Frontal cortex (tissue), 3 donors: ENCODE measurements at regions not wholly inside any gene's neighbourhood (a gene's known extent, or its start where the extent isn't known, plus 50 kb on each side); places are given as distances from the start of the nearest gene placed in this dataset.

ENCODE experiments used
- DNase-seq, 2 donors: peaks; one replicate each; pipeline ENCODE4 v3.0.0; 2012; ENCODE audit warnings: low spot score in 2 of 2
- FAIRE-seq: peaks from 2 replicates; lab custom pipeline; 2012; peaks lifted over from hg19 to GRCh38; lab: Jason Lieb, UNC
- donor health status: control.
- donor health status: control.
- donor health status: control.

GRCh38 chr10:22875581-22875980, 52.3 kb upstream of the ARMC3 start:
- DNase-seq (no peak), FAIRE-seq (no peak)

- DNase-seq (no peak), FAIRE-seq (peak; percentile 47)
These were observed 53.5 kb upstream of the ARMC3 start for GRCh38 chr10:22874189-22874854.

GRCh38 chr10:22856444-22857074, 71.3 kb upstream of the ARMC3 start:
- no peak for DNase-seq
- FAIRE-seq = no peak

GRCh38 chr10:22854935-22855421, 72.9 kb upstream of the ARMC3 start:
- FAIRE-seq (no peak), DNase-seq (no peak)

GRCh38 chr10:22853906-22854447, 73.9 kb upstream of the ARMC3 start:
- DNase-seq (no peak), FAIRE-seq (no peak)

- FAIRE-seq = no peak
- no peak for DNase-seq
These were observed 75.0 kb upstream of the ARMC3 start for GRCh38 chr10:22852712-22853353.

- DNase-seq (no peak), FAIRE-seq (no peak)
These were observed 76.0 kb upstream of the ARMC3 start for GRCh38 chr10:22851865-22852239.

- DNase-seq = no peak
- no peak for FAIRE-seq
These were observed 77.3 kb upstream of the ARMC3 start for GRCh38 chr10:22850541-22850940.

GRCh38 chr10:22849077-22849805, 78.6 kb upstream of the ARMC3 start:
- FAIRE-seq (peak; percentile 93), DNase-seq (peak; percentile 31 to 45)

GRCh38 chr10:22848509-22848908, 79.3 kb upstream of the ARMC3 start:
- FAIRE-seq = no peak
- no peak for DNase-seq

GRCh38 chr10:22846294-22846693, 81.6 kb upstream of the ARMC3 start:
- FAIRE-seq (no peak), DNase-seq (no peak)

GRCh38 chr10:22839639-22840038, 88.2 kb upstream of the ARMC3 start:
- no peak for DNase-seq
- FAIRE-seq = no peak

GRCh38 chr10:22837771-22838170, 90.1 kb upstream of the ARMC3 start:
- DNase-seq (no peak), FAIRE-seq (no peak)

- DNase-seq (no peak), FAIRE-seq (no peak)
These were observed 90.5 kb upstream of the ARMC3 start for GRCh38 chr10:22837351-22837750.

GRCh38 chr10:22834471-22834870, 93.4 kb upstream of the ARMC3 start:
- DNase-seq (no peak), FAIRE-seq (peak; percentile 65)

- no peak for FAIRE-seq
These were observed 94.1 kb upstream of the ARMC3 start for GRCh38 chr10:22833781-22834180.

GRCh38 chr10:22833353-22833752, 94.5 kb upstream of the ARMC3 start:
- FAIRE-seq = no peak
- no peak for DNase-seq

More at GRCh38 chr10:22833781-22834180, 94.1 kb upstream of the ARMC3 start:
- DNase-seq = peak in 1 of 2 donors; percentile 18

GRCh38 chr10:22832851-22833250, 95.0 kb upstream of the ARMC3 start:
- FAIRE-seq (no peak), DNase-seq (no peak)

GRCh38 chr10:22832066-22832602, 95.7 kb upstream of the ARMC3 start:
- DNase-seq = no peak

GRCh38 chr10:22831586-22831985, 96.3 kb upstream of the ARMC3 start:
- DNase-seq = no peak
- no peak for FAIRE-seq

More at GRCh38 chr10:22832066-22832602, 95.7 kb upstream of the ARMC3 start:
- no peak for FAIRE-seq
